ENCODE measurements at regions not wholly inside any gene's neighbourhood (a gene's known extent, or its start where the extent isn't known, plus 50 kb on each side); places are given as distances from the start of the nearest gene placed in this dataset.
"Not testable (repeated sequence)": the region's sequence is repeated elsewhere in the genome, so short reads cannot be mapped to it uniquely, and the experiment has no call there.

- no peaks in the 10 kb centered on the region for H3K4me1 ChIP-seq (ENCODE audit: control insufficient read depth, insufficient read depth, low read length)
- no peak for TF ChIP-seq ZNF292 (tag by site-specific recombination; IDR thresholded peaks at IDR 0.05; ENCODE audit: borderline replicate concordance, low read depth)
- TF ChIP-seq GFI1B (tag by site-specific recombination; IDR thresholded peaks at IDR 0.05) = no peak
- no peak for TF ChIP-seq ZBTB44 (tag by site-specific recombination; IDR thresholded peaks at IDR 0.05)
- no peak for TF ChIP-seq ZNF354C (tag by site-specific recombination; IDR thresholded peaks at IDR 0.05; ENCODE audit: borderline replicate concordance, low read depth)
- TF ChIP-seq ZNF423 (tag by site-specific recombination; IDR thresholded peaks at IDR 0.05) = no peak
- no peak for TF ChIP-seq KLF17 (tag by site-specific recombination; IDR thresholded peaks at IDR 0.05)
- H3K4me3 ChIP-seq (ENCODE audit: low read depth, low read length) = no peak overlapping the region
- H3K9me3 ChIP-seq (ENCODE audit: control insufficient read depth, insufficient read depth, low read depth, low read length) = no peaks in the 10 kb centered on the region
- H3K27ac ChIP-seq (ENCODE audit: extremely low read depth, low read depth, low read length) = no peak overlapping the region
- POLR2A ChIA-PET = no interaction called here
- H3K36me3 ChIP-seq (ENCODE audit: control insufficient read depth in 2 of 2, insufficient read depth in 1 of 2, low read length in 2 of 2) = no peaks in the 10 kb centered on the region
- CTCF ChIA-PET = no interaction called here
Measured at GRCh38 chr12:102642199-102642598, 161.8 kb upstream of the IGF1 start.

GRCh38 chr12:102640658-102641057 is 160.3 kb upstream of the IGF1 start:
- H3K4me3 ChIP-seq (ENCODE audit: low read depth, low read length); H3K9me3 ChIP-seq (ENCODE audit: control insufficient read depth, insufficient read depth, low read depth, low read length); H3K36me3 ChIP-seq (ENCODE audit: control insufficient read depth in 2 of 2, insufficient read depth in 1 of 2, low read length in 2 of 2); CTCF ChIA-PET; H3K4me1 ChIP-seq (ENCODE audit: control insufficient read depth, insufficient read depth, low read length); H3K27ac ChIP-seq (ENCODE audit: extremely low read depth, low read depth, low read length); POLR2A ChIA-PET: not testable (repeated sequence)

- no peaks in the 10 kb centered on the region for H3K4me1 ChIP-seq (ENCODE audit: control insufficient read depth, insufficient read depth, low read length)
- CTCF ChIA-PET = no interaction called here
- no peaks in the 10 kb centered on the region for H3K36me3 ChIP-seq (ENCODE audit: control insufficient read depth in 2 of 2, insufficient read depth in 1 of 2, low read length in 2 of 2)
- POLR2A ChIA-PET = no interaction called here
- no peak overlapping the region for H3K27ac ChIP-seq (ENCODE audit: extremely low read depth, low read depth, low read length)
- H3K9me3 ChIP-seq (ENCODE audit: control insufficient read depth, insufficient read depth, low read depth, low read length) = no peaks in the 10 kb centered on the region
- no peak for TF ChIP-seq KLF7 (tag by site-specific recombination; IDR thresholded peaks at IDR 0.05; ENCODE audit: borderline replicate concordance)
- no peak overlapping the region for H3K4me3 ChIP-seq (ENCODE audit: low read depth, low read length)
Measured at GRCh38 chr12:102638777-102639176, 158.4 kb upstream of the IGF1 start.

GRCh38 chr12:102633981-102634605 is 153.7 kb upstream of the IGF1 start:
- POLR2A ChIA-PET = no interaction called here
- CTCF ChIA-PET = interaction anchor here (0.5 to 0.6 kb wide), 2 partner anchors 306 to 428 kb away, joined by 3 to 4 read pairs; no protein-coding TSS in a partner anchor
- Histone ChIP-seq H3K4me1 (ENCODE audit: control insufficient read depth, insufficient read depth, low read length) (no peaks in the 10 kb centered on the region), H3K36me3 (ENCODE audit: control insufficient read depth in 2 of 2, insufficient read depth in 1 of 2, low read length in 2 of 2) (no peaks in the 10 kb centered on the region), H3K4me3 (ENCODE audit: low read depth, low read length) (no peak overlapping the region), H3K9me3 (ENCODE audit: control insufficient read depth, insufficient read depth, low read depth, low read length) (no peaks in the 10 kb centered on the region), H3K27ac (ENCODE audit: extremely low read depth, low read depth, low read length) (no peak overlapping the region)
- no peak for TF ChIP-seq ZNF555 (tag by site-specific recombination; conservative IDR thresholded peaks at IDR 0.05)
- no peak for TF ChIP-seq PRDM4 (tag by site-specific recombination; IDR thresholded peaks at IDR 0.05)
- no peak for TF ChIP-seq ZNF624 (tag by site-specific recombination; IDR thresholded peaks at IDR 0.05)
- TF ChIP-seq ZBTB21 (tag by site-specific recombination; IDR thresholded peaks at IDR 0.05) = no peak
- TF ChIP-seq ZNF518A (tag by site-specific recombination; conservative IDR thresholded peaks at IDR 0.05; ENCODE audit: low read depth) = no peak
- no peak for TF ChIP-seq ZNF791 (tag by site-specific recombination; IDR thresholded peaks at IDR 0.05)
- no peak for TF ChIP-seq ZFP41 (tag by site-specific recombination; IDR thresholded peaks at IDR 0.05; ENCODE audit: borderline replicate concordance)
- no peak for TF ChIP-seq ZBTB20 (tag by site-specific recombination; IDR thresholded peaks at IDR 0.05)
- TF ChIP-seq BCL6B (tag by site-specific recombination; IDR thresholded peaks at IDR 0.05) = no peak
